Psoas muscle (tissue), 7 donors: ENCODE measurements at regions not wholly inside any gene's neighbourhood (a gene's known extent, or its start where the extent isn't known, plus 50 kb on each side); places are given as distances from the start of the nearest gene placed in this dataset.

Experiments used
- ATAC-seq, 4 donors: fragments of 200-7000 bp; cut with Tn5 transposase; one replicate each; pipeline ENCODE4 v1.9.1; 2020; ENCODE audit warnings: moderate library complexity in 3 of 4, mild to moderate bottlenecking in 2 of 4
- DNase-seq, 2 donors: peaks; one replicate each; pipeline ENCODE4 v3.0.0-alpha.2; 2020
- H3K27ac ChIP-seq: fragments of 200-600 bp; one replicate; pipeline ENCODE4 v1.8.0; 2022
- H3K27me3 ChIP-seq, 3 donors: fragments of 200-600 bp in 1 of 3; one replicate each; pipeline versions ENCODE4 v1.6.1 to v1.8.0; 2013 to 2022; ENCODE audit warnings: low read length in 2 of 3, mild to moderate bottlenecking in 2 of 3, moderate library complexity in 1 of 3; ENCODE audit not compliant: insufficient read depth in 3 of 3
- H3K36me3 ChIP-seq, 2 donors: fragments of 200-600 bp in 1 of 2; one replicate each; pipeline versions ENCODE4 v1.6.1 to v1.8.0; 2013 to 2022; ENCODE audit warnings: low read depth in 1 of 2, mild to moderate bottlenecking in 1 of 2, moderate library complexity in 1 of 2; ENCODE audit not compliant: insufficient read depth in 1 of 2
- H3K4me1 ChIP-seq: fragments of 200-600 bp; one replicate; pipeline ENCODE4 v1.8.0; 2022
- H3K4me3 ChIP-seq: fragments of 200-600 bp; one replicate; pipeline ENCODE4 v1.8.0; 2022; ENCODE audit warnings: mild to moderate bottlenecking
- H3K9me3 ChIP-seq: fragments of 200-600 bp; one replicate; pipeline ENCODE4 v1.8.0; 2022
- WGBS, 3 donors: extraction: QIAGEN DNeasy Blood & Tissue Kit; methylation state at CpG; one replicate each; pipeline versions ENCODE4 v1.1.6 to v1.1.7; 2013; 5-methylcytosine and 5-hydroxymethylcytosine counted together
- intact Hi-C, 2 donors: fragments of 100-400 bp; cut with DNase I; formaldehyde crosslinking; loops; one replicate each; pipeline versions ENCODE4 v1.11.0 to v1.14.2; 2022
- TF ChIP-seq, protein P1 (sequence below): fragments of 200-600 bp; IDR thresholded peaks from one replicate; pipeline ENCODE4 v1.8.0; 2022; ENCODE audit warnings: antibody characterized with exemption
- donor health status: healthy with polysubstance abuse.
- donor health status: DM: no; HTN: no; CAD: no; lungs with moderate emphysema.
- donor health status: Bipolar disorder and iron deficiency.
- donor health status: healthy.
- donor health status: DM: yes; HTN: yes; CAD: no.
- donor health status: DM: no; HTN: no; CAD: no.
- donor health status: DM: yes; HTN: yes; CAD: no.

DNA sequence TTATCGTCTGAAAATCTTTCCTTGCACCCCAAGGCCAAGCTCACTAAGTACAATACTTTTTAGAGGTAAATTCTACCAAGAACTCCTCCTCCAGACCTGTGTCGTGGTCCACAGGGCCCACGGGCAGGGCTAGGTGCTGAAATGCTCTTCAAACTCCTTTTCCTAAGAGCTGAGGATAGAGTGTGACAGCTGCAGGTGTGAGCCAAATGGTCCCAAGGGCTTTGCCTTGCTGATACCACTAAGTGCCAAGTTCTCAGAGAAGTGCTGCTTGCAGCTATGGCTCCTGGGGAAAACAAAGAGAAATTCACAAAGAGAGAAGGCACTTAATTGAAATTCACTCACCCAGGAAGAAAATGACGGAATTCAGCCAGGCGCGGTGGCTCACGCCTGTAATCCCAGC, 868.9 kb upstream of the AUTS2 start:
- Histone ChIP-seq H3K9me3 (no peaks in the 10 kb centered on the region), H3K4me3 (no peak overlapping the region), H3K4me1 (no peaks in the 10 kb centered on the region), H3K27ac (no peak overlapping the region), H3K27me3 (no peaks in the 10 kb centered on the region), H3K36me3 (no peaks in the 10 kb centered on the region)
- no peak for DNase-seq
- no peak for ATAC-seq
- TF ChIP-seq, protein P1, sequence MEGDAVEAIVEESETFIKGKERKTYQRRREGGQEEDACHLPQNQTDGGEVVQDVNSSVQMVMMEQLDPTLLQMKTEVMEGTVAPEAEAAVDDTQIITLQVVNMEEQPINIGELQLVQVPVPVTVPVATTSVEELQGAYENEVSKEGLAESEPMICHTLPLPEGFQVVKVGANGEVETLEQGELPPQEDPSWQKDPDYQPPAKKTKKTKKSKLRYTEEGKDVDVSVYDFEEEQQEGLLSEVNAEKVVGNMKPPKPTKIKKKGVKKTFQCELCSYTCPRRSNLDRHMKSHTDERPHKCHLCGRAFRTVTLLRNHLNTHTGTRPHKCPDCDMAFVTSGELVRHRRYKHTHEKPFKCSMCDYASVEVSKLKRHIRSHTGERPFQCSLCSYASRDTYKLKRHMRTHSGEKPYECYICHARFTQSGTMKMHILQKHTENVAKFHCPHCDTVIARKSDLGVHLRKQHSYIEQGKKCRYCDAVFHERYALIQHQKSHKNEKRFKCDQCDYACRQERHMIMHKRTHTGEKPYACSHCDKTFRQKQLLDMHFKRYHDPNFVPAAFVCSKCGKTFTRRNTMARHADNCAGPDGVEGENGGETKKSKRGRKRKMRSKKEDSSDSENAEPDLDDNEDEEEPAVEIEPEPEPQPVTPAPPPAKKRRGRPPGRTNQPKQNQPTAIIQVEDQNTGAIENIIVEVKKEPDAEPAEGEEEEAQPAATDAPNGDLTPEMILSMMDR: no peak
- intact Hi-C loops: no loop called here
- 73 to 79% (median 77%) methylated on average over 6 to 7 of the region's 7 CpGs for WGBS, 3 donors

DNA sequence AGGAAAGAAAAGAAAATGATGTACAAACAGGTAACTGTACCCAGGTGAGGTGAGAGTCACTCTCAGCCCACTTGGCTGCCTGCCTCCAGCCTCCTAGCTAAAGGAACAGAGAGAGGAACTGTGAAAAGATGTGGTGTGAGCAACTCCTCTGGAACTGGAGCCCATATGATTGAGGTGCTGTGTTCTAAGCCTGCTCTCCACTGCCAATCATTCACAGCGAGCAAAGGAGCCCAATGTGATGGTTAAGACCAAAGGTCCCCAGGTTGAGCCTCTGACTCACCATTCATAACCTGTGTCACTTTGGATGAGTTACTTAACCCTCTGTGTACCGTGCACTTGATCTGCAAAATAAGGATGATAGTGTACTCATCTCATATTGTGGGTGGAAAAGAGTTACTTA, 868.1 kb upstream of the AUTS2 start:
- no peak overlapping the region for H3K4me3 ChIP-seq
- no peaks in the 10 kb centered on the region for H3K4me1 ChIP-seq
- no peak for ATAC-seq
- H3K27me3 ChIP-seq: no peaks in the 10 kb centered on the region
- H3K36me3 ChIP-seq: no peaks in the 10 kb centered on the region
- H3K27ac ChIP-seq: no peak overlapping the region
- 75 to 80% (median 77%) methylated on average over 2 of the region's 2 CpGs for WGBS, 3 donors
- DNase-seq: no peak
- TF ChIP-seq, protein P1: no peak
- intact Hi-C loops: no loop called here
- H3K9me3 ChIP-seq: no peaks in the 10 kb centered on the region

DNA sequence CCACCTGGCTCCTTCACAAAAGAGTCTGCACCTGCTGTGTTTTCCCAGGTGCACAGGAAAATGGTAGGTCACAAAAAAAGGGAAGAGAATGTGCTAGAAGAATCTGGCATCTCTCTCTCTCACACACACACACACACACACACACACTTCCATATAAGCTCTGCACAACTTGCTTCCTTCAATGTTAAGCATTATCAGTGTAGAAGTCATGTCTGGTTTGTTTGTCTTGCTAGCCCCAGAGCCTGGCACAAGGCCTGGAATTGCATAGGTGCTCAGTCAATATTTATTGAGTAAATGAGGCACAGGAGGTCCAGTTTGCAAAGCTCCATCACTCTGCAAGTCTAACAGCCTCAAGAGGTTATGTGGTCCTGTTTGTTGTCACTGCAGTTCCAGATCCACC, 867.3 kb upstream of the AUTS2 start:
- Histone ChIP-seq H3K27me3 (no peaks in the 10 kb centered on the region), H3K4me3 (no peak overlapping the region), H3K9me3 (no peaks in the 10 kb centered on the region), H3K36me3 (no peaks in the 10 kb centered on the region), H3K4me1 (no peaks in the 10 kb centered on the region), H3K27ac (no peak overlapping the region)
- TF ChIP-seq, protein P1: no peak
- intact Hi-C loops: no loop called here
- DNase-seq (no peak), ATAC-seq (no peak)

DNA sequence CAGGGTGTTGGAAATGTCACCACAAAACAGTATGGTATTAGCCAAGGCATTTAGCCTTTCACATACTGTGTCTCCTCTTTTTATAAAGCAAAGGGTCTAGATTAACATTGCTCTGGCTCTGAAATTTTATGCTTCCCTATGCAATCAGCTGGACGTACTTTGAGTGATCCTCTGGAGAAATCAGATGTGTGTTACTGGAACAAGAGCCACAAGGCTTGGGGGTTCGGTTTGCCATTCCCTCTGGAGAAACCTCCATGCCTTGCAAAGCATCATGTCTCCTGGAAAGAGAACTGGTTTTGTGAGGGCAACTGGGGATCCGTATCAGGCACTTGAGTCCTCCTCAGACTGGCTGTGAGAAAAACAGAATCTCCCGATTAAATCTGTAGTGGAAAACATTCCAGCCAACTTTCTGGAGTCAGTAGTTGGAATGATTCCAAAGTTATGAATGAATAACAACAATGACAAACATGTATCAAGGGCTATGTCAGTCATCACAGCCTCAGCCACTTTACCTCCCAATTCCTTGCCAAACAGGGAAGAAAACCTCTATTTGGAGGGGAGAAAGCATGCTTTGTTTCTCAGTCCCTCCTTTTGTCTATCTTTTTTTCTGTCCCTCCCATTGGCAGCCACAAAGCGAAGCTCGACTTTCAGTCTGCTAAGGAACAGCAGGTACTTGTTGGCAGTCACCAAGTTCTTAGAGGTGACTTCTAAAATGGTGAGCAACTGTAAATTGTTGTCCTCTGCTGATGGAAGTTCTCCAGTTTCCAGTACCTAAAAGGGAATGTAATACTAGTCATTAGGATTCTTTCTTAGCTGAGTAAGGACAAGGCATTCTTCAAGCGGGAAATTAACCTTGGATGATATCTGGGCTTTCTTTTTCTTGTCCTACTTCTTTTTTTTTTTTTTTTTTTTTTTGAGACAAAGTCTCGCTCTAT, 864.8 kb upstream of the AUTS2 start:
- WGBS, 3 donors: 28 to 38% (median 35%) methylated on average over 8 of the region's 8 CpGs
- Histone ChIP-seq H3K27me3 (no peaks in the 10 kb centered on the region), H3K4me1 (no peaks in the 10 kb centered on the region), H3K27ac (no peak overlapping the region), H3K4me3 (no peak overlapping the region), H3K36me3 (no peaks in the 10 kb centered on the region), H3K9me3 (no peaks in the 10 kb centered on the region)
- DNase-seq (no peak), ATAC-seq (peak in 1 of 4 donors; percentile 49)
- intact Hi-C loops: no loop called here
- TF ChIP-seq, protein P1: no peak

DNA sequence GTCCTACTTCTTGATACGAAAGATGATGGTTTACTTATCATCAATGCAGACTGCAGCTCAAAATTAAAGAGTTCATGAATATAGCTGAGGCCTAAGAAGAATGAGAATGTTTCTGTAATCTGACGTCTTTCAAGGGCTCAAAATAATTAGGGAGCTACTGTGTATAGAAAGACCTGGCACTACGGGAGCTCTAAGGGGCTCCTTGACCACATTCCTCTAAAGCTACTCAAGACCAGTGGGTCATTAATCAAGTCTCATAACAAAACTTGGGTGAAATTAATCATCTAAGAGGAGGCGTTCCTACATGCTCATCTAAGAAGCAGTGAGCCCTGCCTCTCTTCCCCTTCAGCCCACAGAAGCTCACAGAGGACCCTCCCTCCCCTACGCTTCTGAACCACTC, 863.8 kb upstream of the AUTS2 start:
- ATAC-seq: no peak
- 90 to 91% (median 90%) methylated on average over 5 of the region's 5 CpGs for WGBS, 3 donors
- TF ChIP-seq, protein P1: no peak

More for the DNA sequence above, 863.8 kb upstream of the AUTS2 start:
- Histone ChIP-seq H3K4me3 (no peak overlapping the region), H3K27ac (no peak overlapping the region), H3K9me3 (no peaks in the 10 kb centered on the region), H3K4me1 (no peaks in the 10 kb centered on the region), H3K36me3 (no peaks in the 10 kb centered on the region), H3K27me3 (no peaks in the 10 kb centered on the region)
- no peak for DNase-seq
- intact Hi-C loops: no loop called here
